RWPE2 (cell line): ENCODE measurements at regions not wholly inside any gene's neighbourhood (a gene's known extent, or its start where the extent isn't known, plus 50 kb on each side); places are given as distances from the start of the nearest gene placed in this dataset.

ENCODE experiments used
- ATAC-seq: fragments of 200-7000 bp; cut with Tn5 transposase; 3 replicates; pipeline ENCODE4 v1.9.1; 2021; ENCODE audit warnings: low read depth
- DNase-seq: peaks from one replicate; pipeline ENCODE4 v3.0.0-alpha.2; 2020; ENCODE audit warnings: low spot score
- H3K27ac ChIP-seq: fragments of 450-650 bp; 2 replicates; pipeline ENCODE4 v1.5.1; 2017; ENCODE audit warnings: mild to moderate bottlenecking; ENCODE audit not compliant: poor library complexity, severe bottlenecking
- H3K27me3 ChIP-seq: fragments of 250-450 bp; sonication (Bioruptor Pico); 2 replicates; pipeline ENCODE4 v1.5.1; 2021; ENCODE audit warnings: mild to moderate bottlenecking, moderate library complexity; ENCODE audit not compliant: insufficient read depth, poor library complexity, severe bottlenecking
- H3K36me3 ChIP-seq: fragments of 250-450 bp; sonication (Bioruptor Pico); 2 replicates; pipeline ENCODE4 v1.5.1; 2020; ENCODE audit warnings: low read depth, mild to moderate bottlenecking, moderate library complexity
- H3K4me1 ChIP-seq: fragments of 250-450 bp; sonication (Bioruptor Pico); 2 replicates; pipeline ENCODE4 v1.5.1; 2021; ENCODE audit warnings: mild to moderate bottlenecking, moderate library complexity; ENCODE audit not compliant: insufficient read depth, poor library complexity, severe bottlenecking
- H3K4me3 ChIP-seq: fragments of 250-450 bp; sonication (Bioruptor Pico); 2 replicates; pipeline ENCODE4 v1.5.1; 2021; ENCODE audit warnings: mild to moderate bottlenecking, moderate library complexity; ENCODE audit not compliant: severe bottlenecking
- H3K9me3 ChIP-seq: fragments of 250-450 bp; sonication (Bioruptor Pico); 2 replicates; pipeline ENCODE4 v1.5.1; 2021; ENCODE audit warnings: mild to moderate bottlenecking, moderate library complexity; ENCODE audit not compliant: severe bottlenecking
- CTCF ChIP-seq: fragments of 450-650 bp; IDR thresholded peaks from one replicate; pipeline ENCODE4 v1.5.1; 2017; ENCODE audit warnings: mild to moderate bottlenecking, moderate library complexity; ENCODE audit not compliant: poor library complexity, severe bottlenecking

GRCh38 chr14:39726563-39726962, 294.3 kb upstream of the FBXO33 start:
- ATAC-seq (no peak), DNase-seq (no peak)
- H3K4me1 ChIP-seq: no peaks in the 10 kb centered on the region

GRCh38 chr14:39722547-39723273, 290.5 kb upstream of the FBXO33 start:
- no peak overlapping the region for H3K4me3 ChIP-seq
- no peak for ATAC-seq
- DNase-seq: no peak
- no peaks in the 10 kb centered on the region for H3K4me1 ChIP-seq
- no peak overlapping the region for H3K27ac ChIP-seq
- H3K27me3 ChIP-seq: peaks cover 11% of the 10 kb centered on the region
- no peaks in the 10 kb centered on the region for H3K9me3 ChIP-seq
- H3K36me3 ChIP-seq: no peaks in the 10 kb centered on the region
- TF ChIP-seq CTCF: no peak

More at GRCh38 chr14:39726563-39726962, 294.3 kb upstream of the FBXO33 start:
- no peak overlapping the region for H3K4me3 ChIP-seq
- H3K27ac ChIP-seq: no peak overlapping the region
- H3K9me3 ChIP-seq: no peaks in the 10 kb centered on the region
- TF ChIP-seq CTCF: no peak
- H3K27me3 ChIP-seq: peaks cover 15% of the 10 kb centered on the region
- no peaks in the 10 kb centered on the region for H3K36me3 ChIP-seq

- no peak for TF ChIP-seq CTCF
- H3K4me3 ChIP-seq: no peak overlapping the region
- no peak for ATAC-seq
- no peaks in the 10 kb centered on the region for H3K36me3 ChIP-seq
- no peaks in the 10 kb centered on the region for H3K27me3 ChIP-seq
- H3K9me3 ChIP-seq: no peaks in the 10 kb centered on the region
- no peaks in the 10 kb centered on the region for H3K4me1 ChIP-seq
- no peak overlapping the region for H3K27ac ChIP-seq
- no peak for DNase-seq
Measured at GRCh38 chr14:39716987-39717570, 284.8 kb upstream of the FBXO33 start.

GRCh38 chr14:39712293-39712999, 280.2 kb upstream of the FBXO33 start:
- Histone ChIP-seq H3K27ac (no peak overlapping the region), H3K27me3 (peaks cover 12% of the 10 kb centered on the region), H3K4me1 (no peaks in the 10 kb centered on the region), H3K36me3 (no peaks in the 10 kb centered on the region), H3K4me3 (no peak overlapping the region), H3K9me3 (no peaks in the 10 kb centered on the region)
- no peak for ATAC-seq
- DNase-seq: no peak
- TF ChIP-seq CTCF: no peak

GRCh38 chr14:39704594-39704993, 272.4 kb upstream of the FBXO33 start:
- no peaks in the 10 kb centered on the region for H3K9me3 ChIP-seq
- H3K27ac ChIP-seq: no peak overlapping the region
- no peak for TF ChIP-seq CTCF
- H3K27me3 ChIP-seq: peaks cover 2% of the 10 kb centered on the region
- no peak for DNase-seq
- no peak overlapping the region for H3K4me3 ChIP-seq
- H3K4me1 ChIP-seq: no peaks in the 10 kb centered on the region
- H3K36me3 ChIP-seq: no peaks in the 10 kb centered on the region
- ATAC-seq: no peak
